OCI-LY3 (cell line): ENCODE measurements at regions not wholly inside any gene's neighbourhood (a gene's known extent, or its start where the extent isn't known, plus 50 kb on each side); places are given as distances from the start of the nearest gene placed in this dataset.

Source experiments
- EZH2phosphoT487 ChIP-seq: fragments of 200-600 bp; shearing (Covaris generic); IDR thresholded peaks from 2 replicates; pipeline ENCODE4 v1.6.1; 2018; ENCODE audit warnings: antibody characterized with exemption, mixed run types, low read depth
- TF ChIP-seq, protein P1 (sequence below): fragments of 200-600, 300-600 bp; sonication (generic); IDR thresholded peaks from 2 replicates; pipeline ENCODE4 v1.5.1; 2014; ENCODE audit warnings: antibody characterized with exemption, low read length, low read depth

DNA sequence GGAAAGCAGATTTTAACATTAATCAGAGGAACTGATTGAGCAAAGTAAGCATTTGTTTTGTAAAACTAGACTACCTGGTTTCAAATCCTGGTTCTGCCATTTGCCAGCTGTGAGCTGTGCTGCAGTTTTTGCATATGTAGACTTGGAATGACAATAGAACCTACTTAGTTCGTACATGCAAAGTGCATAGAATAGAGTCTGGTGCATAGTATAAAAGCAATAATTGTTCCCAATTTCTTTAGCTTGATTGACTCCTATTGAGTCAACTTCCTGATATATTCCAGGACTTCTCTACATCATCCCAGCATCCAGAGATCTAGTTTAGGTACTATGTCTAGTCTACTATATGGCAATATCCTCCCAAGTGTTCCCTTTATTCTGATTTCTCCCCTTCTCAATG, 144.4 kb upstream of the FGGY start:
- TF ChIP-seq, protein P1, sequence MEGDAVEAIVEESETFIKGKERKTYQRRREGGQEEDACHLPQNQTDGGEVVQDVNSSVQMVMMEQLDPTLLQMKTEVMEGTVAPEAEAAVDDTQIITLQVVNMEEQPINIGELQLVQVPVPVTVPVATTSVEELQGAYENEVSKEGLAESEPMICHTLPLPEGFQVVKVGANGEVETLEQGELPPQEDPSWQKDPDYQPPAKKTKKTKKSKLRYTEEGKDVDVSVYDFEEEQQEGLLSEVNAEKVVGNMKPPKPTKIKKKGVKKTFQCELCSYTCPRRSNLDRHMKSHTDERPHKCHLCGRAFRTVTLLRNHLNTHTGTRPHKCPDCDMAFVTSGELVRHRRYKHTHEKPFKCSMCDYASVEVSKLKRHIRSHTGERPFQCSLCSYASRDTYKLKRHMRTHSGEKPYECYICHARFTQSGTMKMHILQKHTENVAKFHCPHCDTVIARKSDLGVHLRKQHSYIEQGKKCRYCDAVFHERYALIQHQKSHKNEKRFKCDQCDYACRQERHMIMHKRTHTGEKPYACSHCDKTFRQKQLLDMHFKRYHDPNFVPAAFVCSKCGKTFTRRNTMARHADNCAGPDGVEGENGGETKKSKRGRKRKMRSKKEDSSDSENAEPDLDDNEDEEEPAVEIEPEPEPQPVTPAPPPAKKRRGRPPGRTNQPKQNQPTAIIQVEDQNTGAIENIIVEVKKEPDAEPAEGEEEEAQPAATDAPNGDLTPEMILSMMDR: no peak
- TF ChIP-seq EZH2phosphoT487: no peak
